B cell (primary cell): ENCODE measurements at regions not wholly inside any gene's neighbourhood (a gene's known extent, or its start where the extent isn't known, plus 50 kb on each side); places are given as distances from the start of the nearest gene placed in this dataset.

Source experiments
- EZH2 ChIP-seq: IDR thresholded peaks from 2 replicates; pipeline ENCODE4 v1.6.1; 2012; ENCODE audit warnings: borderline replicate concordance, low read depth, mild to moderate bottlenecking, moderate library complexity, low read length; ENCODE audit not compliant: insufficient read depth, poor library complexity, severe bottlenecking
- TF ChIP-seq, protein P1 (sequence below): fragments of 200-600 bp; IDR thresholded peaks from one replicate; pipeline ENCODE4 v1.8.0; 2022; ENCODE audit warnings: antibody characterized with exemption, mild to moderate bottlenecking

DNA sequence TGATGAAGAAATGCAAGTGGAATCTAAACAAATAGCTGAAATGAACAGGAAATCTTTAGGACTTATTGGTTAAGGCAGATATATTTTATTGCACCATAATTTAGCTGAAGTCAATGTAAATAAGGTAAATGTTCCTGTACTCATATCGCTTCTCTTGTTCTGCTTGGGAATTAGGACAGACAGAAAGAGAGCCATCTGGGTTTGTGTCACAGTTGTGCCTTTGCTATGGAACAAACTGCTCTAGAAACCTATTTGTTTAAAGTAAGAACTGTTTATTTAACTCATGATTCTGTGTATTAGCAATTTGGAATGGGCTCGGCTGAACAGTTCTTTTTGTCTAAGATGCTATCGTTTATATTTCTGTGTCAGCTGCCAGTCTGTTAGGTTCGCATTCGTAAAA, 143.8 kb upstream of the KHDRBS2 start:
- TF ChIP-seq, protein P1, sequence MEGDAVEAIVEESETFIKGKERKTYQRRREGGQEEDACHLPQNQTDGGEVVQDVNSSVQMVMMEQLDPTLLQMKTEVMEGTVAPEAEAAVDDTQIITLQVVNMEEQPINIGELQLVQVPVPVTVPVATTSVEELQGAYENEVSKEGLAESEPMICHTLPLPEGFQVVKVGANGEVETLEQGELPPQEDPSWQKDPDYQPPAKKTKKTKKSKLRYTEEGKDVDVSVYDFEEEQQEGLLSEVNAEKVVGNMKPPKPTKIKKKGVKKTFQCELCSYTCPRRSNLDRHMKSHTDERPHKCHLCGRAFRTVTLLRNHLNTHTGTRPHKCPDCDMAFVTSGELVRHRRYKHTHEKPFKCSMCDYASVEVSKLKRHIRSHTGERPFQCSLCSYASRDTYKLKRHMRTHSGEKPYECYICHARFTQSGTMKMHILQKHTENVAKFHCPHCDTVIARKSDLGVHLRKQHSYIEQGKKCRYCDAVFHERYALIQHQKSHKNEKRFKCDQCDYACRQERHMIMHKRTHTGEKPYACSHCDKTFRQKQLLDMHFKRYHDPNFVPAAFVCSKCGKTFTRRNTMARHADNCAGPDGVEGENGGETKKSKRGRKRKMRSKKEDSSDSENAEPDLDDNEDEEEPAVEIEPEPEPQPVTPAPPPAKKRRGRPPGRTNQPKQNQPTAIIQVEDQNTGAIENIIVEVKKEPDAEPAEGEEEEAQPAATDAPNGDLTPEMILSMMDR = no peak
- TF ChIP-seq EZH2 = no peak
